A549 (cell line): ENCODE measurements at regions not wholly inside any gene's neighbourhood (a gene's known extent, or its start where the extent isn't known, plus 50 kb on each side); places are given as distances from the start of the nearest gene placed in this dataset.
"Not testable (repeated sequence)": the region's sequence is repeated elsewhere in the genome, so short reads cannot be mapped to it uniquely, and the experiment has no call there.

Experiments used
- CTCF ChIP-seq: fragments of >200 bp; sonication (Bioruptor Twin); formaldehyde crosslinking; IDR thresholded peaks from 3 replicates; pipeline ENCODE4 v1.5.1; 2016
- TP53 ChIP-seq: fragments of 250-450 bp; sonication (Bioruptor Pico); IDR thresholded peaks from 2 replicates; pipeline ENCODE4 v1.5.0; 2021; ENCODE audit warnings: mild to moderate bottlenecking, moderate library complexity

GRCh38 chr2:89195636-89196251, 504.3 kb downstream of the RPIA start:
- not testable (repeated sequence) for TF ChIP-seq CTCF, TP53
